Ishikawa (cell line): ENCODE measurements at regions not wholly inside any gene's neighbourhood (a gene's known extent, or its start where the extent isn't known, plus 50 kb on each side); places are given as distances from the start of the nearest gene placed in this dataset.

ENCODE experiments used
- CEBPB ChIP-seq: IDR thresholded peaks from 2 replicates; pipeline ENCODE4 v1.6.1; 2012
- CREB1 ChIP-seq: IDR thresholded peaks from 2 replicates; pipeline ENCODE4 v1.6.1; 2012; ENCODE audit warnings: low read depth
- EGR1 ChIP-seq: IDR thresholded peaks from 2 replicates; pipeline ENCODE4 v1.6.1; 2012
- EP300 ChIP-seq: IDR thresholded peaks from 2 replicates; pipeline ENCODE4 v1.6.1; 2012; ENCODE audit warnings: borderline replicate concordance
- FOXM1 ChIP-seq: IDR thresholded peaks from 2 replicates; pipeline ENCODE4 v1.6.1; 2012; ENCODE audit warnings: low read depth, borderline replicate concordance
- RAD21 ChIP-seq: IDR thresholded peaks from 2 replicates; pipeline ENCODE4 v1.6.1; 2012; ENCODE audit warnings: low read depth
- TAF1 ChIP-seq: IDR thresholded peaks from 2 replicates; pipeline ENCODE4 v1.6.1; 2012; ENCODE audit warnings: low read depth, mild to moderate bottlenecking
- TCF12 ChIP-seq: IDR thresholded peaks from 2 replicates; pipeline ENCODE4 v1.6.1; 2012; ENCODE audit warnings: low read depth
- TEAD4 ChIP-seq: IDR thresholded peaks from 2 replicates; pipeline ENCODE4 v1.6.1; 2012
- YY1 ChIP-seq: IDR thresholded peaks from 2 replicates; pipeline ENCODE4 v1.6.1; 2012; ENCODE audit warnings: low read depth
- TF ChIP-seq, protein P1 (sequence below): IDR thresholded peaks from 2 replicates; pipeline ENCODE4 v1.6.1; 2012; ENCODE audit warnings: low read depth, mild to moderate bottlenecking
- TF ChIP-seq, protein P2 (sequence below): IDR thresholded peaks from 2 replicates; pipeline ENCODE4 v1.6.1; 2012

DNA sequence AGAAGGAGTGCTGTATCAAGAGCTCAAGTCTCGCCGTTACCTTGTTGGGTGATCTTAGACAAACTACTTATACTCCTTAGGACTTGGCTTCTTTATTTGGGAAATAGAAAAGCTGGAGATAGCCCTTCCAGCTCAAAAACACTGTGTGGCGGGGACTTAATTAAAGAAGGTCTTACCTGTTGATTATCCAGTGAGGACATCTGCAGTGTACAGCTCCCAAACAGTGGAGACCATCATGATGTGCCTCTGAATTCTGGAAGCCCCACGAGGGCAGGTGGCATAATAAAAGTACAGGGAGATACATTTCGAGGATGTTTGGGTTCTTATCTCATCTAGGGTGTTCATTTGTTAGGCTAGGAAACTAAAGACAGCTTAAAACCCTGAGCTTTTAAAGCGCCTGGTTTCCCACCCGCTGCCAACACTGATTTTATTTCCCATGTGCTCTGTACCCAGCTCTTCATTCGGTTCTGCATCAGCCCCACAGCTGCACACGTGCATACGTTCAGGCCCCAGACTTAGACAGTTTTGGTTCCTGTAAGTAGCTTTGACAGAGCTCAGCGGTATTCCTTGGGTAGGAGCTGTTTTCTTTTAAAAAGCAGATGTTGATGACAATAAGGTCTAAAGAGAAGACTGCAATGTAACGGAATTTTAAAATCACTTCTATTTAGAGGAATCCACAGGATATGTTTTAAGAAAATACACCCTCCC lies 80.5 kb upstream of the SIX2 start:
- TF ChIP-seq EP300 (no peak), FOXM1 (no peak), CREB1 (no peak), TAF1 (no peak), RAD21 (no peak), CEBPB (no peak), TEAD4 (no peak), TCF12 (no peak), YY1 (no peak), EGR1 (no peak)
- TF ChIP-seq, protein P1, sequence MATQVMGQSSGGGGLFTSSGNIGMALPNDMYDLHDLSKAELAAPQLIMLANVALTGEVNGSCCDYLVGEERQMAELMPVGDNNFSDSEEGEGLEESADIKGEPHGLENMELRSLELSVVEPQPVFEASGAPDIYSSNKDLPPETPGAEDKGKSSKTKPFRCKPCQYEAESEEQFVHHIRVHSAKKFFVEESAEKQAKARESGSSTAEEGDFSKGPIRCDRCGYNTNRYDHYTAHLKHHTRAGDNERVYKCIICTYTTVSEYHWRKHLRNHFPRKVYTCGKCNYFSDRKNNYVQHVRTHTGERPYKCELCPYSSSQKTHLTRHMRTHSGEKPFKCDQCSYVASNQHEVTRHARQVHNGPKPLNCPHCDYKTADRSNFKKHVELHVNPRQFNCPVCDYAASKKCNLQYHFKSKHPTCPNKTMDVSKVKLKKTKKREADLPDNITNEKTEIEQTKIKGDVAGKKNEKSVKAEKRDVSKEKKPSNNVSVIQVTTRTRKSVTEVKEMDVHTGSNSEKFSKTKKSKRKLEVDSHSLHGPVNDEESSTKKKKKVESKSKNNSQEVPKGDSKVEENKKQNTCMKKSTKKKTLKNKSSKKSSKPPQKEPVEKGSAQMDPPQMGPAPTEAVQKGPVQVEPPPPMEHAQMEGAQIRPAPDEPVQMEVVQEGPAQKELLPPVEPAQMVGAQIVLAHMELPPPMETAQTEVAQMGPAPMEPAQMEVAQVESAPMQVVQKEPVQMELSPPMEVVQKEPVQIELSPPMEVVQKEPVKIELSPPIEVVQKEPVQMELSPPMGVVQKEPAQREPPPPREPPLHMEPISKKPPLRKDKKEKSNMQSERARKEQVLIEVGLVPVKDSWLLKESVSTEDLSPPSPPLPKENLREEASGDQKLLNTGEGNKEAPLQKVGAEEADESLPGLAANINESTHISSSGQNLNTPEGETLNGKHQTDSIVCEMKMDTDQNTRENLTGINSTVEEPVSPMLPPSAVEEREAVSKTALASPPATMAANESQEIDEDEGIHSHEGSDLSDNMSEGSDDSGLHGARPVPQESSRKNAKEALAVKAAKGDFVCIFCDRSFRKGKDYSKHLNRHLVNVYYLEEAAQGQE: no peak
- TF ChIP-seq, protein P2, sequence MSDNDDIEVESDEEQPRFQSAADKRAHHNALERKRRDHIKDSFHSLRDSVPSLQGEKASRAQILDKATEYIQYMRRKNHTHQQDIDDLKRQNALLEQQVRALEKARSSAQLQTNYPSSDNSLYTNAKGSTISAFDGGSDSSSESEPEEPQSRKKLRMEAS: no peak
